ENCODE measurements at regions not wholly inside any gene's neighbourhood (a gene's known extent, or its start where the extent isn't known, plus 50 kb on each side); places are given as distances from the start of the nearest gene placed in this dataset.
"Not testable (repeated sequence)": the region's sequence is repeated elsewhere in the genome, so short reads cannot be mapped to it uniquely, and the experiment has no call there.

DNA sequence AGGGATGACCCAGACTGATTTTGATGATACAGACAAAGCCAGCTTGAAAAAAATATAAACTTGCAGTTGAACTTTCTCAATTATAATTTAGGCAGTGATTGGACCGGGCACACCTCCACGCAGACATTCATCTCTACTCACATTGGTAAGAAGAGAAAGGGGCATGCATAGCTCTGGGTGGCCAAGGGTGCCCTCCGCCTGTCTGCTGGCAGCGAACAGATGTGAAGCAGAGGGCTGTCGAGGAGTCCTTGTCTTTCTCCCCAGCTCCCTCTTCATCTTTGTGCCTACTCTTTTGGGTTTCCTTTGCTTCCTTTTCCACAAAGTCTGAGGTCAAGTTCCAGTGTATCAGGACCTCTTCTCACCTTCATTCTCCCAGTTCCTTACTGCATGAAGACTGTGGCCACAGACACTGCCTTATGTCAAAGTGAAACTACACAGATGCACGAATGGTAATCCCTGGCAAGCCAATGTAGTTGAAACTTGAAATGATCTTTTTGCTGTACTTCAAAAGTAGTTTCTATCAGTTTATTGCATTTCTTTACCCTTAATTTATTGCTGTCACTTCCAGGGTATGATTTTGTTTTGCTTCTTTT lies 343.7 kb upstream of the SOX9 start:
- ATAC-seq (ENCODE audit: low read depth) (no peak), DNase-seq (no peak)
- Mint-ChIP-seq H3K27me3 (no peaks in the 10 kb centered on the region), H3K4me1 (no peaks in the 10 kb centered on the region), H3K36me3 (no peaks in the 10 kb centered on the region), H3K9me3 (peaks cover 3% of the 10 kb centered on the region), H3K4me3 (no peak overlapping the region), H3K27ac (no peak overlapping the region)
- POLR2A ChIA-PET: no interaction called here

DNA sequence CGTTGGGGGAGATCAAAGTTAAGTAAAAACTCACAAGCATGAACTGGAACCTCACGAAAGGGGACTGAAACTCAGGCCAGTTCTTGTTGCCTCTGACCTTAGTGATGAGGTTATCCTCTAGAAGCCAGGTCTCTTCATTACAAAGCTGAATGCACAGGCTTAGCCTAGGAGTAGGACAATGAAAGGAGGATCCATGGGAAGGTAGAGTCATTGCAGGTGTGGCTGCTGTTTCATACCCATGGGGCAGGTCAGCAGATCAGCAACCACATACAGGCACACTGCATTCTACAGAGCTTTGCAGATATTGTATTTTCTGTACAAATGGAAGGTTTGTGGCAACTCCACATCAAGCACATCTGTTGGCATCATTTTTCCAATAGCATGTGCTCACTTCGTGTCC lies 341.3 kb upstream of the SOX9 start:
- Mint-ChIP-seq H3K27me3 (no peaks in the 10 kb centered on the region), H3K9me3 (no peaks in the 10 kb centered on the region), H3K36me3 (no peaks in the 10 kb centered on the region), H3K27ac (no peak overlapping the region), H3K4me1 (no peaks in the 10 kb centered on the region), H3K4me3 (no peak overlapping the region)
- POLR2A ChIA-PET: no interaction called here
- DNase-seq: no peak
- ATAC-seq (ENCODE audit: low read depth): no peak

DNA sequence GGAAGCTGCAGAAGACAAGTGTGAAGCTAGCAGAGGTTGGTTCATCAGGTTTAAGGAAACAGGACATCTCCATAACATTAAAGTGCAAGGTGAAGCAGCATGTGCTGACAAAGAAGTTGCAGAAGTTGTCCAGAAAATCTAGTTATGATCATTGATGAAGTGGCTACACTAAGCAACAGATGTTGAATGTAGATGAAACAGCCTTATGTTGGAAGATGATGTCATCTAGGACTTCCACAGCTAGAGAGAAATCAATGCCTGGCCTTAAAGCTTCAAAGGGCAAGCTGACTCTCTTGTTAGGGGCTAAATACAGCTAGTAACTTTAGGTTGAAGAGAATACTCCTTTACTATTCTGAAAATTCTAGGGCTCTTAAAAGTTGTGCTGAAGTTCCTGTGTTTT lies 340.2 kb upstream of the SOX9 start:
- Mint-ChIP-seq H3K4me1 (no peaks in the 10 kb centered on the region), H3K4me3 (no peak overlapping the region), H3K27me3 (no peaks in the 10 kb centered on the region), H3K27ac (no peak overlapping the region), H3K36me3 (no peaks in the 10 kb centered on the region), H3K9me3 (peaks cover 3% of the 10 kb centered on the region)
- ATAC-seq (ENCODE audit: low read depth): no peak
- DNase-seq: no peak
- POLR2A ChIA-PET: no interaction called here

DNA sequence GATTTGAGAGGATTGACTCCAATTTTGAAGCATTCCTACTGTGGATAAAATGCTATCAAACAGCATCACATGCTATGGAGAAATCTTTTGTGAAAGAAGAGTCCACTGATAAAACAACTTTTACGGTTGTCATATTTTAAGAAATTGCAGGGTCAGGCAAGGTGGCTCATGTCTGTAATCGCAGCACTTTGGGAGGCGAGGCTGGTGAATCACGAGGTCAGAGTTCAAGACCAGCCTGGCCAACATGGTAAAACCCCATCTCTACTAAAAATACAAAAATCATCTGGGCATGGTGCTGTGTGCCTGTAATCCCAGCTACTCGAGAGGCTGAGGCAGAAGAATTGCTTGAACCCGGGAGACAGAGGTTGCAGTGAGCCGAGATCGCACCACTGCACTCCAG lies 338.8 kb upstream of the SOX9 start:
- H3K4me1 Mint-ChIP-seq; POLR2A ChIA-PET; H3K27ac Mint-ChIP-seq; H3K4me3 Mint-ChIP-seq; H3K27me3 Mint-ChIP-seq; H3K36me3 Mint-ChIP-seq; H3K9me3 Mint-ChIP-seq; ATAC-seq (ENCODE audit: low read depth); DNase-seq: not testable (repeated sequence)

DNA sequence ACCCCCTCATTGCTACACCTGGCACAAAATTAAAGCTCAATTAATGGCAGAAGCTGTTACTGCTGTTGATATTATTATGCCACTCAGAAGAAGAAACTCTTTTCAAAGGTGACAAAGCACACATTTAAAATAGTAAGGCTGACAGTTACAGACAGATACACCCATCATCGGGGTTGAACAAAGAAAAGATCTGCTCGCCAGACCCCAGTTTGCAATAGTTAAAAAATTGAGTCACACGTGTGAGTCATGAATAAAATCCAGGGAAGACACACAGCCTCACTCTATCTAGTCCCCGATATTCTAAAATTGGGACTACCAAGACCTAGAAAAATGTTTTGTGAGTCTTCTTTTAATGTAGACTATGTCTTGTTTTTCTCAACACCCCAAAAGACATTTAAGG lies 330.0 kb upstream of the SOX9 start:
- ATAC-seq (ENCODE audit: low read depth) (no peak), DNase-seq (no peak)
- no peaks in the 10 kb centered on the region for H3K36me3 Mint-ChIP-seq
- H3K27ac Mint-ChIP-seq: no peak overlapping the region
- POLR2A ChIA-PET: no interaction called here
- H3K27me3 Mint-ChIP-seq: no peaks in the 10 kb centered on the region
- H3K4me3 Mint-ChIP-seq: no peak overlapping the region
- H3K9me3 Mint-ChIP-seq: peaks cover 3% of the 10 kb centered on the region
- no peaks in the 10 kb centered on the region for H3K4me1 Mint-ChIP-seq

DNA sequence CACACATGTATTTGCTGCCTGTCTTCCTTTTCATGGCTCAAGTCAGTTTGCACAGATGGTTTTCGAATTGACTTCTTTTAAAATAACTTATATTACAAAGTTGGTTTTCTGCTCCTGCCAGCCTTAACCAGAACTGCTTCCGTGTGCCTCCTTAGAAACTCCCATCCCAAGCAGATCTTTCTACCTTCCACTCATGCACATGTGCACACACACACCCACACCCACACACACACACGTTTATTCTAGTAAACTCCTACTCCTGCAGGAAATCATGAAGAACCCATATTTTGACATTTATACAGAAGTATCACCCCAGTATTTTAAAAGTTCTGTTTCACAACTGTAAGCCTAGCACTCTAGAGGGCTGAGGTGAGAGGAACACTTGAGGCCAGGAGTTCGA lies 329.5 kb upstream of the SOX9 start:
- DNase-seq (no peak), ATAC-seq (ENCODE audit: low read depth) (no peak)
- Mint-ChIP-seq H3K36me3 (no peaks in the 10 kb centered on the region), H3K27me3 (no peaks in the 10 kb centered on the region), H3K27ac (no peak overlapping the region), H3K9me3 (peaks cover 3% of the 10 kb centered on the region), H3K4me1 (no peaks in the 10 kb centered on the region), H3K4me3 (no peak overlapping the region)
- POLR2A ChIA-PET: no interaction called here

DNA sequence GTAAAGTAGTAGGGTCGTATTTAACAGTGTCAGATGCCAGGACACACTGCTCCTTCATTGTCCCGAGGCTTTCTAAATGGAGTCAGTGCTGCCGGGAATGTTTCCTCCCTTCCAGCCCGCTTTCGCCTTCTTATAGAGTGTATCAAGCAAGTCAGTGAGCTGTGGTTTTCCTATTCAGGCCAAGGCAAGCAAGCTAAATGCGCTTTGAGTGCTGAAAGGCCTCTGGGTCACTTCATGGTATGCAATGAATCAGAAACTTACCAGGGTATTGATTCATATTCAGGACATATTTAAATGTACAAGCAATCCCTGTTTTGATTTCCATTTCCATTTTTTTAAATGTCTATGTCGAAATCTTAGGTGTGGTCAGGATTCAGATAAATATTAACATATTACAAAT lies 327.9 kb upstream of the SOX9 start:
- ATAC-seq (ENCODE audit: low read depth) (no peak), DNase-seq (no peak)
- Mint-ChIP-seq H3K27ac (no peak overlapping the region), H3K9me3 (peaks cover 3% of the 10 kb centered on the region), H3K27me3 (no peaks in the 10 kb centered on the region), H3K36me3 (no peaks in the 10 kb centered on the region), H3K4me1 (no peaks in the 10 kb centered on the region), H3K4me3 (no peak overlapping the region)
- POLR2A ChIA-PET: no interaction called here

DNA sequence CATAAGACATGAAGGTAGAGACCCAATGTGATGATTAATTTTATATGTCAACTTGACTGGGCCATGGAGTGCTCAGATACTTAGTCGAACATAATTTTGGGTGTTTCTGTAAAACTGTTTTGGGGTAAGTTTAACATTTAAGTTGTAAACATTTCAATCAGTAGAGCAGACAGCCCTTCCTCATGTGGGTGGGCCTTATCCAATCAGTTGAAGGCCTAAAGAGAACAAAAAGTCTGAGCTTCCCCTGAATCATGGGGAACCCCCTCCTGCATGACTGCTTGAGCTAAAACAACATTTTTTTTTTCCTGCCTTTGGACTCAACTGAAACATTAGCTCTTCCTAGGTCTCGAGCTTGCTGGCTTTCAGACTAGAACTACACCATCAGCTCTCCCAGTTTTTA lies 327.3 kb upstream of the SOX9 start:
- Mint-ChIP-seq H3K27me3 (no peaks in the 10 kb centered on the region), H3K4me3 (no peak overlapping the region), H3K27ac (no peak overlapping the region), H3K4me1 (no peaks in the 10 kb centered on the region), H3K36me3 (no peaks in the 10 kb centered on the region), H3K9me3 (peaks cover 4% of the 10 kb centered on the region)
- ATAC-seq (ENCODE audit: low read depth): no peak
- POLR2A ChIA-PET: no interaction called here
- no peak for DNase-seq

DNA sequence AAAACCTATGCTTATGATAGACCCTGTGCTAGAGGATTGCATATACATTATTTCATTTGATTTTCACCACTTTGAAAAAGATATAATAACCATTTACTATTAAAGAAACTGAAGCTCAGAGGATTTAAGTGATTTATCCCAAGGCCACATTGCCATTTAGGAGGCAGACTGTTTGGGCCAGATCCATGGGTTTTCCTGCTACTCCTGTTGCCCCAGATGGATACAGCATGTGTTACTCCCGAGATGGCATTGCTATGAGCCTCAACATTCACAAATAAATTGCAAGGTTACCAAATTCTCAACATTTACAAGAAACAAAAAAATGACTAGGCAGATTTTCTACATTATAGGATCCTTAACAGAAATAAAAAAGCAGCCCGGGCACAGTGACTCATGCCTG lies 322.1 kb upstream of the SOX9 start:
- H3K27me3 Mint-ChIP-seq: no peaks in the 10 kb centered on the region
- ATAC-seq (ENCODE audit: low read depth) (no peak), DNase-seq (no peak)
- no peak overlapping the region for H3K4me3 Mint-ChIP-seq
- H3K36me3 Mint-ChIP-seq: no peaks in the 10 kb centered on the region
- POLR2A ChIA-PET: no interaction called here
- no peaks in the 10 kb centered on the region for H3K4me1 Mint-ChIP-seq
- H3K27ac Mint-ChIP-seq: no peak overlapping the region
- H3K9me3 Mint-ChIP-seq: peaks cover 1% of the 10 kb centered on the region

DNA sequence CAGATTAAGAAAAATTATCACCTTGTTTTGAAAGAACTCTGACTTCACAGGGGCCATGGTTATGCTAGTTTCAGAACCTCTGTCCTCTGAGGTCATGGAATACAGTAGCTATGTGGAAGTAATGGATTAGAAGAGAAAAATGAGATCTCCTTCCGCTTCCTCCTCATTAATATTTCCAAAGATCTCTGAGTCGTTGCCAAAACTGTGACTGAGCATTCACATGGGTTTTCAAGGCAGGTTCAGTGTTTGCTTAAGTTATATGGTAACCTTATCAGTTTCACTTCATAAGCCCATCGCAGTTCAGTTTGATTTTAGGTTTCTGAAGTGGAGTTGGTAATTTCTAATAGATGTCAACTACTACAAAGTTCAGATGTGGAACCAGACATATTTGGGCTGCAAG lies 321.2 kb upstream of the SOX9 start:
- no peaks in the 10 kb centered on the region for H3K4me1 Mint-ChIP-seq
- H3K36me3 Mint-ChIP-seq: no peaks in the 10 kb centered on the region
- no peak for ATAC-seq (ENCODE audit: low read depth)
- no peak overlapping the region for H3K4me3 Mint-ChIP-seq
- no peak for DNase-seq
- POLR2A ChIA-PET: no interaction called here
- no peaks in the 10 kb centered on the region for H3K27me3 Mint-ChIP-seq
- H3K27ac Mint-ChIP-seq: no peak overlapping the region
- peaks cover 1% of the 10 kb centered on the region for H3K9me3 Mint-ChIP-seq

DNA sequence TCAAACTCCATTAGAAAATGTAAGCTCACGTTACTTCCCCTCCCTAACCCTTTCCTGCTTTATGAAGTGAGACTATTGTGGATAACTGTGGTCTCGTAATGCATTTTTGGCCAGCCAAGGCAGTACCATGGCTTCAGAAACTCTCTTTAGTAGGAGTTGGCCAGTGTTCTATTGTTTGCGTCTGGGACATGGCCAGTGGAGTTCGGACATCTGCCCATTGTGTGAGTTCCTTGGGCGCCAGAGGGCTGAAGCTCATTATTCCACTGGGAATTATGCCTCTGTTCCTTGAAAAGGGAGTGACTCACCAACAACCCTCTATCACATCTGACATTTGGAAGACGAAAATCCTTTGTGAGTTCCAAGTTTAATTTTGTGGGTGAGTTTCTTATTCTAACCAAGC lies 319.5 kb upstream of the SOX9 start:
- ATAC-seq (ENCODE audit: low read depth) (no peak), DNase-seq (no peak)
- H3K9me3 Mint-ChIP-seq: peaks cover 3% of the 10 kb centered on the region
- no peak overlapping the region for H3K4me3 Mint-ChIP-seq
- H3K27me3 Mint-ChIP-seq: no peaks in the 10 kb centered on the region
- H3K27ac Mint-ChIP-seq: no peak overlapping the region
- POLR2A ChIA-PET: no interaction called here
- no peaks in the 10 kb centered on the region for H3K36me3 Mint-ChIP-seq
- H3K4me1 Mint-ChIP-seq: no peaks in the 10 kb centered on the region

DNA sequence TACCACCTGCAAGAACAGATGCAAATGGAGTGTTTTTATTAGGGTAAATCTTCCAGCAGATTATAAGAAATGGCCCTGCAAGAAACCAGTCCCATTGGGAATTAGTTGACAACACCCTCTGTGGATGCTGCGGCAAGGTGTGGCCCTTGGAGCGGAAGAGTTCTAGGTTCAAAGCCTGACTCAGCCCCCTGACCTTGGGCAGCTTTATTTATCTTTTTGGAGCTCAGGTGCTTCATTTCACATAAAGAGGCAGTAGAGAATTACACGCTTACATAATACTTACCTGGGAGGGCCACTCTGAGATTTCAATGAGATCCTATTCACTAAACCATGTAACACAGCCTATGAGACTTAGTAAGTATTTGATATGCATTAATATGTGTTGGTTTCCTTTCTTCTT lies 318.2 kb upstream of the SOX9 start:
- ATAC-seq (ENCODE audit: low read depth): no peak
- Mint-ChIP-seq H3K36me3 (peaks cover 2% of the 10 kb centered on the region), H3K9me3 (peaks cover 4% of the 10 kb centered on the region), H3K27me3 (no peaks in the 10 kb centered on the region), H3K27ac (no peak overlapping the region), H3K4me3 (no peak overlapping the region), H3K4me1 (no peaks in the 10 kb centered on the region)
- no peak for DNase-seq
- POLR2A ChIA-PET: no interaction called here

DNA sequence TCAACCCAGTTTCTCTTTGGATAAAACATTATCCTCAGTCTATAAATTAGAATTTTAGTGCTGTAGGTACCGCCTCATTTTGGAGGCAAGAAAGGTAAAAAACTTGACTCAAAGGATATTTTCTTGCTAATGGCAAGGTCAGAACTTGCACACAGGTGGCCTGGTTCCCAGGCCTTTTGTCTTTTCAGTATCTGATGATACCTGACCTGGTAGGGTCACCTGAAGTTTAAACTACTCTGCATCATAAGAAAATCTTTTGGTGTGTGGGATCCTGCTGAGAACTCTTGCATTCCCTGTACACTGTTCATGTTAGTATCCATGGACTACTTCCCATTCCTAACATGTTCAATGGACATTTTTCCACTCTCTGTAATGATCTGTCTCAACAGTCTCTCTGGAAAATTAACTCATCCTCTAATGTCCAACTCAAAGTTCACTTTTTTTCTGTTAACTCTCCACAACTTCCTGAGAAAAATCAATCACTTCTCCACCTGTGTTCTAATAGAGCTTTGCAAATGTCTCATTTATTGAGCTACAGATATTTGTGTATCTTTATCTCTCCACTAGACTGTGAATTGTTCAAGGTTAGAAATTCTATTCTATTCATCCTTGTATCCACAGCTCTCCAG lies 317.1 kb upstream of the SOX9 start:
- DNase-seq (no peak), ATAC-seq (ENCODE audit: low read depth) (no peak)
- Mint-ChIP-seq H3K4me1 (no peaks in the 10 kb centered on the region), H3K36me3 (peaks cover 2% of the 10 kb centered on the region), H3K27me3 (no peaks in the 10 kb centered on the region), H3K4me3 (no peak overlapping the region), H3K9me3 (peaks cover 3% of the 10 kb centered on the region), H3K27ac (no peak overlapping the region)
- POLR2A ChIA-PET: no interaction called here

DNA sequence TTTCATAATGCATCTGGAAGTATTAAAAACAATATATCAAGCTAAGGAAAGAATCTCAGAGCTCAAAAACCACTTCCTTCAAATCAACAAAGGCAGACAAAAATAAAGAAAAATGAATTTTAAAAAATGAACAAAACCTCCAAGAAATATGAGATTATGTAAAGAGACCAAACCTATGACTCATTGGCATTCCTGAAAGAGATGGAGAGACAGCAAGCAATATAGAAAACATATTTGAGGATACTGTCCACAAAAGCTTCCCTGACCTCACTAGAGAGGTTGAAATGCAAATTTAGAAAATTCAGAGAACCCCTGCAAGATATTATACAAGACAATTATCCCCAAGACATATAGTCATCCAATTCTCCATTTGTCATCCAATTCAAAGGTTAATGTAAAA lies 311.3 kb upstream of the SOX9 start:
- H3K4me1 Mint-ChIP-seq: no peaks in the 10 kb centered on the region
- H3K36me3 Mint-ChIP-seq: peaks cover 2% of the 10 kb centered on the region
- H3K9me3 Mint-ChIP-seq: peaks cover 6% of the 10 kb centered on the region
- H3K27ac Mint-ChIP-seq: no peak overlapping the region
- DNase-seq: no peak
- H3K27me3 Mint-ChIP-seq: no peaks in the 10 kb centered on the region
- POLR2A ChIA-PET: no interaction called here
- ATAC-seq (ENCODE audit: low read depth): no peak
- no peak overlapping the region for H3K4me3 Mint-ChIP-seq

DNA sequence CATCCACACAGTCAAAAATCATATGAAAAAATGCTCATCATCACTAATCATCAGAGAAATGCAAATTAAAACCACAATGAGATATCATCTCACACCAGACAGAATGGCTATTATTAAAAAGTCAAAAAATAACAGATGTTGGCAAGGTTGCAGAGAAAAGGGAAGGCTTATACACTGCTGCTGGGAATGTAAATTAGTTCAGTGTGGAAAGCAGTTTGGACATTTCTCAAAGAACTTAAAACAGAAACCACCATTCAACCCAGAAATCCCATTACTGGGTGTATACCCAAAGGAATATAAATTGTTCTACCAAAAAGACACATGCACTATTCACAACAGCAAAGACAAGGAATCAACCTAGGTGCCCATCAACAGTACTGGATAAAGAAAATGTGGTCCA lies 307.0 kb upstream of the SOX9 start:
- H3K4me3 Mint-ChIP-seq; H3K4me1 Mint-ChIP-seq; H3K27me3 Mint-ChIP-seq; DNase-seq; H3K9me3 Mint-ChIP-seq; ATAC-seq (ENCODE audit: low read depth); H3K36me3 Mint-ChIP-seq; POLR2A ChIA-PET: not testable (repeated sequence)
- peak overlapping the region; percentile 65 for H3K27ac Mint-ChIP-seq
